ENCODE measurements at regions not wholly inside any gene's neighbourhood (a gene's known extent, or its start where the extent isn't known, plus 50 kb on each side); places are given as distances from the start of the nearest gene placed in this dataset.

DNA sequence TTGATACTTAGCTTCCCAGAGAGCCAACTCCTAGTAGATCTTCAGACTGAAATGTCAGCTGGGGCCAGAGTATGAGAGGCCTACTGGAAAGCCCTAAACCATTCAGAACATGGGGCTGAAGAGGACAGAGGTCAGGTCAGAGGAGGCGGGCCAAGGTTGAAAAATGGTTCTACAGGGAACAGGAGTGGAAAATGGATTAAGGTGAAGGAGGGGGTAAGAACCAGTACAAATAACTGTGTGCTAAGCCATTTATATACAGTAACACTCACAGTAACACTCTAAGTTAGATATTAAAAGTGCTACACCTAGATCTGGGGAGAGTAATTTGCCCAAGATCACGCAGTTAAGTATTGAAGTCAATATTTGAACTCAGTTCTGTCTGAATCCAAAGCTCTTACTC, 313.2 kb upstream of the MAP3K7 start:
- ATAC-seq (ENCODE audit: insufficient read depth, low FRiP score) (no peak), DNase-seq (no peak)
- no peak overlapping the region for H3K4me3 ChIP-seq
- H3K4me1 ChIP-seq (ENCODE audit: control insufficient read depth in 5 of 5, insufficient read depth in 5 of 5, low read length in 5 of 5) = no peaks in the 10 kb centered on the region
- H3K27ac ChIP-seq (ENCODE audit: low read depth in 1 of 2, low read length in 1 of 2) = no peak overlapping the region
- H3K36me3 ChIP-seq (ENCODE audit: control insufficient read depth in 4 of 4, insufficient read depth in 4 of 4, low read length in 4 of 4) = no peaks in the 10 kb centered on the region
- 73 to 75% methylated on average over 2 of the region's 2 CpGs for WGBS, 2 donors
- no peaks in the 10 kb centered on the region for H3K27me3 ChIP-seq (ENCODE audit: control insufficient read depth in 3 of 3, insufficient read depth in 3 of 3, low read length in 2 of 3)
- H3K9me3 ChIP-seq (ENCODE audit: control insufficient read depth in 4 of 4, insufficient read depth in 3 of 4, low read length in 3 of 4) = no peaks in the 10 kb centered on the region
- no peak overlapping the region for H3K9ac ChIP-seq (ENCODE audit: insufficient read depth in 1 of 2, low read length in 2 of 2)
- TF ChIP-seq, protein P1, sequence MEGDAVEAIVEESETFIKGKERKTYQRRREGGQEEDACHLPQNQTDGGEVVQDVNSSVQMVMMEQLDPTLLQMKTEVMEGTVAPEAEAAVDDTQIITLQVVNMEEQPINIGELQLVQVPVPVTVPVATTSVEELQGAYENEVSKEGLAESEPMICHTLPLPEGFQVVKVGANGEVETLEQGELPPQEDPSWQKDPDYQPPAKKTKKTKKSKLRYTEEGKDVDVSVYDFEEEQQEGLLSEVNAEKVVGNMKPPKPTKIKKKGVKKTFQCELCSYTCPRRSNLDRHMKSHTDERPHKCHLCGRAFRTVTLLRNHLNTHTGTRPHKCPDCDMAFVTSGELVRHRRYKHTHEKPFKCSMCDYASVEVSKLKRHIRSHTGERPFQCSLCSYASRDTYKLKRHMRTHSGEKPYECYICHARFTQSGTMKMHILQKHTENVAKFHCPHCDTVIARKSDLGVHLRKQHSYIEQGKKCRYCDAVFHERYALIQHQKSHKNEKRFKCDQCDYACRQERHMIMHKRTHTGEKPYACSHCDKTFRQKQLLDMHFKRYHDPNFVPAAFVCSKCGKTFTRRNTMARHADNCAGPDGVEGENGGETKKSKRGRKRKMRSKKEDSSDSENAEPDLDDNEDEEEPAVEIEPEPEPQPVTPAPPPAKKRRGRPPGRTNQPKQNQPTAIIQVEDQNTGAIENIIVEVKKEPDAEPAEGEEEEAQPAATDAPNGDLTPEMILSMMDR (IDR thresholded peaks at IDR 0.05; ENCODE audit: control extremely low read depth, extremely low read depth) = no peak

DNA sequence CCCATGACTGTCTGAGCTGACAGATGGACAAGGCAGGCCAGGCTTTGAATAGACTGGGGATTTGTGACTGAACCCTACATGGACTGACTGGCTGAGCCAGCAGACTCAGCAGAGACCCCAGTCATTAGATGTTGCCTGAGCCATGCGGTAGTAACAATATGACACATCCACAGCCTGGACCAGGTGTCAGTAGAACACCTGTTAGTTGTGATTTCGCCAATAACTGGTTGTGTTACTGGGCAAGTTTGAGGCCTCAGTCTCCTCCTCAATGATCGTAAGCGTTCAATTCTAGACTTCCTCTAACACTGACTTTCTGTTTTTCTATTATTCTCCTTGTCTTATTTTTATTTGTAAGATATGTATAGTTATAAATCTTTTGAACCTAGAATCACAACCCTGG, 311.9 kb upstream of the MAP3K7 start:
- DNase-seq = no peak
- Histone ChIP-seq H3K9me3 (ENCODE audit: control insufficient read depth in 4 of 4, insufficient read depth in 3 of 4, low read length in 3 of 4) (no peaks in the 10 kb centered on the region), H3K9ac (ENCODE audit: insufficient read depth in 1 of 2, low read length in 2 of 2) (no peak overlapping the region), H3K4me3 (no peak overlapping the region), H3K36me3 (ENCODE audit: control insufficient read depth in 4 of 4, insufficient read depth in 4 of 4, low read length in 4 of 4) (no peaks in the 10 kb centered on the region), H3K4me1 (ENCODE audit: control insufficient read depth in 5 of 5, insufficient read depth in 5 of 5, low read length in 5 of 5) (no peaks in the 10 kb centered on the region), H3K27me3 (ENCODE audit: control insufficient read depth in 3 of 3, insufficient read depth in 3 of 3, low read length in 2 of 3) (no peaks in the 10 kb centered on the region), H3K27ac (ENCODE audit: low read depth in 1 of 2, low read length in 1 of 2) (no peak overlapping the region)
- TF ChIP-seq, protein P1 (IDR thresholded peaks at IDR 0.05; ENCODE audit: control extremely low read depth, extremely low read depth) = no peak
- 84 to 88% methylated on average over 4 of the region's 4 CpGs for WGBS, 2 donors
- no peak for ATAC-seq (ENCODE audit: insufficient read depth, low FRiP score)

DNA sequence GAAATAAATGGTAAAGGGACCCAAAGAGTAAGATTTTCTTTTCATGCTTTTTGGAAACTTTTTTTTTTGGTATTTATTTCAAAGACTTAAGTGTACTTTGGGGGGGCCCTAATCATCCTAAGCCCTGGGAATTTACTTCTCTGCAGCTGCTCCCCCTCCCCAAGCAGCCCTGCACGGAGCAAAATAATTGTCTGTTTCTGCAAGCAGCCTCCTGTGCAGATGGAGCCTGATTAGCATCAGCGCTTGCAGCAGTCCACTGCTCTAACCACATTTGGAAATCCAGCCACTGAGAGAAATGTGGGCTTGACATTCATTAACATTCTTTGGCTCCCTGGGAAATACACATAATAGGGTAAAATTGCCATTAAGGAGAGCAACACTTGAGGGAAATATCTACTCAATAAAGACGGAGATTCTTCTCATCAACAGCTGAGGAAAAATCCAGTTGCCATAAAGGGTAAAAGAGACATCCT, 309.2 kb upstream of the MAP3K7 start:
- Histone ChIP-seq H3K9me3 (ENCODE audit: control insufficient read depth in 4 of 4, insufficient read depth in 3 of 4, low read length in 3 of 4) (no peaks in the 10 kb centered on the region), H3K27me3 (ENCODE audit: control insufficient read depth in 3 of 3, insufficient read depth in 3 of 3, low read length in 2 of 3) (no peaks in the 10 kb centered on the region), H3K27ac (ENCODE audit: low read depth in 1 of 2, low read length in 1 of 2) (no peak overlapping the region), H3K9ac (ENCODE audit: insufficient read depth in 1 of 2, low read length in 2 of 2) (no peak overlapping the region), H3K36me3 (ENCODE audit: control insufficient read depth in 4 of 4, insufficient read depth in 4 of 4, low read length in 4 of 4) (no peaks in the 10 kb centered on the region), H3K4me1 (ENCODE audit: control insufficient read depth in 5 of 5, insufficient read depth in 5 of 5, low read length in 5 of 5) (no peaks in the 10 kb centered on the region), H3K4me3 (no peak overlapping the region)
- TF ChIP-seq, protein P1 (IDR thresholded peaks at IDR 0.05; ENCODE audit: control extremely low read depth, extremely low read depth) = no peak
- 74 to 76% methylated on average over 3 of the region's 3 CpGs for WGBS, 2 donors
- no peak for ATAC-seq (ENCODE audit: insufficient read depth, low FRiP score)
- no peak for DNase-seq

Measured in lung (tissue), 11 donors.